ENCODE measurements at regions not wholly inside any gene's neighbourhood (a gene's known extent, or its start where the extent isn't known, plus 50 kb on each side); places are given as distances from the start of the nearest gene placed in this dataset.

- no peak for TF ChIP-seq CTCF (IDR thresholded peaks at IDR 0.05)
- no peak for TF ChIP-seq POLR2A (IDR thresholded peaks at IDR 0.05)
These were observed 276.4 kb upstream of the SP8 start for GRCh38 chr7:21063106-21063505.
